ENCODE measurements at regions not wholly inside any gene's neighbourhood (a gene's known extent, or its start where the extent isn't known, plus 50 kb on each side); places are given as distances from the start of the nearest gene placed in this dataset.

DNA sequence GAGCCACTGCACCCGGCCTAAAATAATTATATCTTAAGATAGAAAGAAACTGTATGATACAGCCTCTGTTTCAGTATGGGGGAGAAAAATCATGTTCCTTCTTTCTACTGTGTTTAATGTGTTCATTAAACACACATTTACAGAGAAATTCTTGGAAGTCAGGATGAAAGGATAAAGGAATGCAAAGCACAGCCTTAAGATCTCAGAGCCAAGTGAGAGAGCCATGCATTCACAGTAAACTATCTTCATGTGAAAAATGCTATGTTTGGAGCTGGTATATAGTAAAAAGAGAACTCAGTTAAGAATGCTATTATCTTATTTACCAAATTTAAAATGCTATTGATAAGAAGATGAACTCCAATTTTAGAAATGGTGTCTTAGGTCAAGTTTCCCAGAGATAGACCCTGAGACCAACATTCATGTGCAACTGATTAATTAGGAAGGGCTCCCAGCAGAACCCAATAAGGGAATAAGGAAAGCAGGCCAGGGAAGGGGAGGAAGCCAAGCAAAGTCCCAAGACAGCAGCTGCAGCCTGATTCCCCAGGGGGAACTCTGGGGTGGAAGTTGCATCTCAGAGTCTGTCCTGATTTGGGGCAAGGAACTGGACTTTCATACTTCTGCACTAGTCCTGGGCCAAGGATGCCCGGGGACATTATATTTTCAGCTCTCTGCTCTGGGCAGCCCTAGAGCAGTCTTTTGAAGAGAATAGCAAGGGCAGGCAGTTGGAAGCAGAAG, 130.0 kb upstream of the ZNF648 start:
- Histone ChIP-seq H3K4me2 (ENCODE audit: low read depth, low read length) (no peak overlapping the region), H3K27ac (ENCODE audit: low read length) (no peak overlapping the region), H3F3A (ENCODE audit: insufficient read depth, low read length) (no peaks in the 10 kb centered on the region), H4K20me1 (ENCODE audit: insufficient read depth, low read length) (no peaks in the 10 kb centered on the region), H3K4me1 (ENCODE audit: low read length) (no peaks in the 10 kb centered on the region), H3K9me3 (replicated peaks; ENCODE audit: insufficient read depth, low read length) (no peaks in the 10 kb centered on the region), H3K79me2 (ENCODE audit: low read length) (no peaks in the 10 kb centered on the region), H3K9me2 (replicated peaks; ENCODE audit: insufficient read depth, low read length) (no peaks in the 10 kb centered on the region), H3K27me3 (replicated peaks; ENCODE audit: insufficient read depth, low read length) (no peaks in the 10 kb centered on the region), H3K36me3 (replicated peaks; ENCODE audit: insufficient read depth, low read length) (no peaks in the 10 kb centered on the region), H3K4me3 (ENCODE audit: low read length) (no peak overlapping the region), H2AFZ (ENCODE audit: low read length) (no peak overlapping the region), H3K9ac (ENCODE audit: low read length) (no peak overlapping the region)
- no peak for DNase-seq
- no peak for TF ChIP-seq EZH2 (optimal IDR thresholded peaks at IDR 0.05; ENCODE audit: low read depth, low read length)
- TF ChIP-seq, protein P1, sequence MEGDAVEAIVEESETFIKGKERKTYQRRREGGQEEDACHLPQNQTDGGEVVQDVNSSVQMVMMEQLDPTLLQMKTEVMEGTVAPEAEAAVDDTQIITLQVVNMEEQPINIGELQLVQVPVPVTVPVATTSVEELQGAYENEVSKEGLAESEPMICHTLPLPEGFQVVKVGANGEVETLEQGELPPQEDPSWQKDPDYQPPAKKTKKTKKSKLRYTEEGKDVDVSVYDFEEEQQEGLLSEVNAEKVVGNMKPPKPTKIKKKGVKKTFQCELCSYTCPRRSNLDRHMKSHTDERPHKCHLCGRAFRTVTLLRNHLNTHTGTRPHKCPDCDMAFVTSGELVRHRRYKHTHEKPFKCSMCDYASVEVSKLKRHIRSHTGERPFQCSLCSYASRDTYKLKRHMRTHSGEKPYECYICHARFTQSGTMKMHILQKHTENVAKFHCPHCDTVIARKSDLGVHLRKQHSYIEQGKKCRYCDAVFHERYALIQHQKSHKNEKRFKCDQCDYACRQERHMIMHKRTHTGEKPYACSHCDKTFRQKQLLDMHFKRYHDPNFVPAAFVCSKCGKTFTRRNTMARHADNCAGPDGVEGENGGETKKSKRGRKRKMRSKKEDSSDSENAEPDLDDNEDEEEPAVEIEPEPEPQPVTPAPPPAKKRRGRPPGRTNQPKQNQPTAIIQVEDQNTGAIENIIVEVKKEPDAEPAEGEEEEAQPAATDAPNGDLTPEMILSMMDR (IDR thresholded peaks at IDR 0.05; ENCODE audit: low read length): no peak
- TF ChIP-seq EZH2phosphoT487 (IDR thresholded peaks at IDR 0.05; ENCODE audit: low read length): no peak

GRCh38 chr1:182189535-182190066, 128.1 kb upstream of the ZNF648 start:
- H3K27ac ChIP-seq (ENCODE audit: low read length): no peak overlapping the region
- no peak overlapping the region for H3K4me3 ChIP-seq (ENCODE audit: low read length)
- H3K36me3 ChIP-seq (replicated peaks; ENCODE audit: insufficient read depth, low read length): no peaks in the 10 kb centered on the region
- no peaks in the 10 kb centered on the region for H3K9me3 ChIP-seq (replicated peaks; ENCODE audit: insufficient read depth, low read length)
- H3K9ac ChIP-seq (ENCODE audit: low read length): no peak overlapping the region
- H3K79me2 ChIP-seq (ENCODE audit: low read length): no peaks in the 10 kb centered on the region
- DNase-seq: no peak
- H3K4me2 ChIP-seq (ENCODE audit: low read depth, low read length): no peak overlapping the region
- H3F3A ChIP-seq (ENCODE audit: insufficient read depth, low read length): no peaks in the 10 kb centered on the region
- H3K4me1 ChIP-seq (ENCODE audit: low read length): no peaks in the 10 kb centered on the region
- no peaks in the 10 kb centered on the region for H3K27me3 ChIP-seq (replicated peaks; ENCODE audit: insufficient read depth, low read length)
- TF ChIP-seq, protein P1 (IDR thresholded peaks at IDR 0.05; ENCODE audit: low read length): no peak
- TF ChIP-seq EZH2phosphoT487 (IDR thresholded peaks at IDR 0.05; ENCODE audit: low read length) (no peak), EZH2 (optimal IDR thresholded peaks at IDR 0.05; ENCODE audit: low read depth, low read length) (no peak)
- no peak overlapping the region for H2AFZ ChIP-seq (ENCODE audit: low read length)
- no peaks in the 10 kb centered on the region for H4K20me1 ChIP-seq (ENCODE audit: insufficient read depth, low read length)
- no peaks in the 10 kb centered on the region for H3K9me2 ChIP-seq (replicated peaks; ENCODE audit: insufficient read depth, low read length)

GRCh38 chr1:182186757-182187146, 125.2 kb upstream of the ZNF648 start:
- Histone ChIP-seq H3K4me3 (ENCODE audit: low read length) (no peak overlapping the region), H3K27ac (ENCODE audit: low read length) (no peak overlapping the region), H3K36me3 (replicated peaks; ENCODE audit: insufficient read depth, low read length) (no peaks in the 10 kb centered on the region), H3K4me2 (ENCODE audit: low read depth, low read length) (no peak overlapping the region), H3K9me3 (replicated peaks; ENCODE audit: insufficient read depth, low read length) (no peaks in the 10 kb centered on the region), H4K20me1 (ENCODE audit: insufficient read depth, low read length) (no peaks in the 10 kb centered on the region), H3K4me1 (ENCODE audit: low read length) (no peaks in the 10 kb centered on the region), H3F3A (ENCODE audit: insufficient read depth, low read length) (no peaks in the 10 kb centered on the region), H3K79me2 (ENCODE audit: low read length) (no peaks in the 10 kb centered on the region), H3K9me2 (replicated peaks; ENCODE audit: insufficient read depth, low read length) (no peaks in the 10 kb centered on the region), H3K9ac (ENCODE audit: low read length) (no peak overlapping the region), H3K27me3 (replicated peaks; ENCODE audit: insufficient read depth, low read length) (no peaks in the 10 kb centered on the region), H2AFZ (ENCODE audit: low read length) (no peak overlapping the region)
- TF ChIP-seq, protein P1 (IDR thresholded peaks at IDR 0.05; ENCODE audit: low read length): no peak
- no peak for TF ChIP-seq EZH2phosphoT487 (IDR thresholded peaks at IDR 0.05; ENCODE audit: low read length)
- TF ChIP-seq EZH2 (optimal IDR thresholded peaks at IDR 0.05; ENCODE audit: low read depth, low read length): no peak
- DNase-seq: no peak

Data from MM.1S (cell line).